A204.1 (cell line): ENCODE measurements at regions not wholly inside any gene's neighbourhood (a gene's known extent, or its start where the extent isn't known, plus 50 kb on each side); places are given as distances from the start of the nearest gene placed in this dataset.
"Not testable (repeated sequence)": the region's sequence is repeated elsewhere in the genome, so short reads cannot be mapped to it uniquely, and the experiment has no call there.

Experiments used
- FAIRE-seq: peaks from 2 replicates; lab custom pipeline; 2012; peaks lifted over from hg19 to GRCh38; lab: Jason Lieb, UNC

DNA sequence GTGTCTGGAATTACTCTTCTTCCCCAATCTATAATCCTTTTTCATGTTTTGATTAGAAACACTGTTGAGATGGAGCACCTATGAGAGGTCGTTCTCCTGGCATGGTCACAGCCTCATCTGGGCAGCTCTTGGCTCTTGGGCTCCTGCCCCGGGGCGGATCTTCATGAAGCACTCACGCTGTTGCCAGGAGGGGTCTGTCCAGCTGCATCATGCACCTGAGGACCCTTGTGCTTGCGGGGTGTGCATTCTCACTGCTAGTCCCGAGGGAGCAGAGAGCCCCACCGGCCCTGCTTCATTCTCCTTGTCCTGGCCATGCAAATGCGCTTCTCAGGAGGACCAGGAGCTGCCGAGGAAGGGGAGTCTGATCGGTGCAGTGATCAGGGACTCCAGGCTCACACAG lies 117.6 kb upstream of the S1PR3 start:
- FAIRE-seq, result no peak

DNA sequence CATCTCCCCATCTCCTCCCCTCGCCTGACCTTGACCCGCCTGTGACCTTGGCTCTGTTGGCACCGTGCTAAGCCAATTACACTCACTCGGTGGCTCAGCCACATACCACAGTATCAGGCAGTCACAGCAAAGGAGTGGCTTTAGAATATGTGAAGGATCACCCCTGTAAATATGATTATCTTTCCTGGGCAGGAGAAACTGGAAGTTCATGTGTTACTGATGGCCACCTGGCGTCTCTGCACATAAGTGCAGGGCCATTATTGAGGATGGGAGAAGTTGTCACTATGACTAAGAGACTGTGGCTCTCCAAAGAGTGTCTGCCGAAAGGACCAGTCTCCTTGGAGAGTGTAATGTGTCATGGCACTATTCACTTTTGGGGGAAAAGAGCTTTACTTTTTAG lies 116.9 kb upstream of the S1PR3 start:
- no peak for FAIRE-seq

DNA sequence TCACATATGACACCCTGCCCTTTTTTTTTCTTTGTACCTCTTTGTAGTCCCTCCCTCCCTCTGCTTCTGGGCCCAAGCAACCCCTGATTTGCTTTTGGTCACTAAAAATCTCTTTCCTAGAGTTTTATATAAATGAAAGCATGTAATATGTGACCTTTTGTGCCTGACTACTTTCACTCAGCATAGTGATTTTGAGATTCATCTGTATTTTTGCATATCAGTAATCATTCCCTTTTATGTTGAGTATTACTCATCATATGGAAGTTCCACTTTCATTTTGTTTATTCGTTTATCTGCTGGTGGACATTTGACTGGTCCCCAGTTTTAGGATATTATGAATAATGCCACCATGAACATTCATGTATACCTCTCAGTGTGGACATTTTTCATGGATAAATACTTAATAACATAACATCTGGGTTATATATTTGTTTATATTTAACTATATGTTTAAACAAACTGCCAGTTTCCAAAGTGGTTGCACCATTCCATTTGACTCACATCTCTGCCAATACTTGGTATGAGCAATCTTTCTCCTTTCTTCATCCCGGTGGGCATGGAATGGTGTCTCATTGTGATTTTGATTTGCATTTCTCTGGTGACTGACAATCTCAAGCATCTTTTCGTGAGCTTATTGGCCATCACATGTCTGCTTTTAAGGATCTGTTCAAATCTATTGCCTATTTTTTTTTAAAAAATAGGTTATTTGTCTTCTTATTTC lies 115.7 kb upstream of the S1PR3 start:
- no peak for FAIRE-seq

DNA sequence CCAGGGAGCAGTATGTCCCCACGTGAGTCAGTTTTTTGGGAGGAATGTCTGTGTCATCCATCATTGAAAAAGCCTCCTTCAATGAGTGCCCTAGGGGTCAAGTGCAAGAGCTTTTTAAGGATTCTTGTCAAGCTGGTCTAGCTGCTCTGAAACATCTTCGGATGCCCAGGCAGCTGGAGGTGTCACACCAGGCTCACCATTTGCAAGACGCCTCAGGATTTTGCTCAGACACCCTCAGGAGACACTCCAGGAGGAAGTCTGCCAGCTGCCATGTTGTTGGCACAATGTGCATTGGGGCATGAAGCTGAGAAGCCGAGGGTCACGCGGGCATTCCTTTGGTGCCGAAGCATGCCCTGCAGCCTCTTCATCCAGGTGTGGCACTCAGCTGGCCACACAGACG lies 111.1 kb upstream of the S1PR3 start:
- no peak for FAIRE-seq

DNA sequence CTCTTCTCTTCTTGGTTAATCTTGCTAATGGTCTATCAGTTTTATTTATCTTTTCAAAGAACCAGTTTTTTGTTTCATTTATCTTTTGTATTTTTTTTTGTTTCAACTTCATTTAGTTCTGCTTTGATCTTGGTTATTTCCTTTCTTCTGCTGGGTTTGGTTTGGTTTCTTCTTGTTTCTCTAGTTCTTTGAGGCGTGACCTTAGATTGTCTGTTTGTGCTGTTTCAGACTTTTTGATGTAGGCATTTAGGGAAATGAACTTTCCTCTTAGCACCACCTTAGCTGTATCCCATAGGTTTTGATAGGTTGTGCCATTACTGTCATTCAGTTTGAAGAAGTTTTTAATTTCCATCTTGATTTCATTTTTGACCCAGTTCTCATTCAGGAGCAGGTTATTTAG lies 107.0 kb upstream of the S1PR3 start:
- FAIRE-seq, result not testable (repeated sequence)

DNA sequence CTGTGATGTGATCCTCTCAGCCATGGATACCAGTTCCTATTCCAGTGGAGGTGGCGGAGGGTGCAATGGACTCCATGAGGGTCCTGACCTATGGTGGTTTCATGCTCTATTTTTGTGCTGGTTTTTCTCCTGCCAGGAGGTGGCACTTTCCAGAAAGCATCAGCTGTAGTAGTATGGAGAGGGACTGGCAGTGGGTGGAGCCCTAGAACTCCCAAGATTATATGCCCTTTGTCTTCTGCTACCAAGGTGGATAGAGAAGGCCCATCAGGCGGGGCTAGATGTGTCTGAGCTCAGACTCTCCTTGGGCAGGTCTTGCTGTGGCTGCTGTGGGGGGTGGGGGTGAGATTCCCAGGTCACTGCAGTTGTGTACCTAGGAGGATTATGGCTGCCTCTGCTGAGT lies 104.5 kb upstream of the S1PR3 start:
- FAIRE-seq, result not testable (repeated sequence)

DNA sequence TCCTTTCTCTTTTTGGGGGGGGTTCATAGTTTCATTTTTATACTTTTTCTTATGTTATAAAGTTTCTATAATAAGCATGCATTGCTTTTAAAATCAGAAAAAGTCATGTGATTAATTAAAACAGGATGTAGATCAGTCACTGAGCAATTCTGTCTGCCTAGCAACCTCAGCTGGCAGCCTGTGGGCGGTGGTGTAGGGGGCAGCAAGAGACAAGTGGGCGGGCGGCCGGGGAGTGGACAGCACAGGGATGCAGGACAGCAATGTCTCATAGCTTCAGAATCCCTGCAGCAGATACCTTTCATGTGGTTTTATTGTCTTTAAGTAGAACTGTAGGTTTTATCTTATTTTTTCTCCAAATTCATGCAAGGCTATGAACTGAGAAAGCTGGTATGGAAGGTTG lies 101.9 kb upstream of the S1PR3 start:
- no peak for FAIRE-seq

DNA sequence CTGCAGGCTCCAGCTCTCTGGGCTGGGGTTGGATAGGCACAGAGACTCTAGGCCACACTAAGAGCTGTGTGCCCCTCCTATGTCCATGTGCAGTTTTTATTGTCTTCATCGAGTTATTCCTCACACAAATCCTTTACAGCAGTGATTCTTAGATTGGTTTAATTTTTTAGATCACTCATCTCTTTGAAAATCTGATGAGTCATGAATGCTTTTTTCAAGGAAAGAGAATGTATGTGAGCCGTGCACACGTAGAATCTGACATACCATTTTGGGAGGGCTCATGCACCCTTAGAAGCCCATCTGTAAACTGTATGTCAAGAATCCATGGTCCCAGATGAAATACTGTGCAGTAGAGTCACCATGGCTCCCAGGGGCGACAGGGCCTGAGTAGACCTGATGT lies 100.7 kb upstream of the S1PR3 start:
- no peak for FAIRE-seq

DNA sequence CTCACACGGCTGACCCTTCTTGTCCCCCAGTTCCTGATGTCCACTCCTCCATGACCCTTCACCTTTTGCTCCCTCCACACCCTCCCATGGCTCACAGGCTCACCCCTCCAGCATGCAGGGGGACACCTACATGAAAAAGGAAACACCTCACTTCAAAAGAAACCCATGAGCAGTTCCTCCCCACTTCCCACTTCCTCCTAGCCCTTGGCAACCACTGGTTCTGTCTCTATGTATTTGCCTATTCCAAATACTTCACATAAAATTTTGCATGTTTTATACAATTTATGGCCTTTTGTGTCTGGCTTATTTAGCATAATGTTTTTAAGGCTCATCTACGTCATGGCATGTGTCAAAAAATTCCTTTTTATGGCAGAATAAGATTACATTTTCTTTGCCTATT lies 100.2 kb upstream of the S1PR3 start:
- no peak for FAIRE-seq

DNA sequence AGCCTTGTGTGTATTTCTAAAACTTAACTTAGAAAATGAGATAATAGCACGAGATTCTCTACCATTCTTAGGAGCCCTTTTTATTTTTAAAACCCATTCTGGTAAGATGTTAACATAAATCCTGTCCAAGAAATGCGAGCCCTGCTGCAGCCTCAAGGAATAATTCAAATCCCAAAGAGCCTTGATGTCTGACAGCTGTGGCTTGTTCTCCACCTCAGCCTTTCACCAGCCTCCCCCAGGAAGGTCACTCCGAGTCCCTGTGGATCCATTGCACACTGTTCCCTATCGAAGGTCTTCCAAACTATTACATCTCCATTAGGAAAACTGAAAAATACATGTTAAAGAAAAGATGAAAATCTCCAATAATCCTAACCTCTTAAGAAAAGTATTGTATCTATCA lies 98.5 kb upstream of the S1PR3 start:
- no peak for FAIRE-seq

DNA sequence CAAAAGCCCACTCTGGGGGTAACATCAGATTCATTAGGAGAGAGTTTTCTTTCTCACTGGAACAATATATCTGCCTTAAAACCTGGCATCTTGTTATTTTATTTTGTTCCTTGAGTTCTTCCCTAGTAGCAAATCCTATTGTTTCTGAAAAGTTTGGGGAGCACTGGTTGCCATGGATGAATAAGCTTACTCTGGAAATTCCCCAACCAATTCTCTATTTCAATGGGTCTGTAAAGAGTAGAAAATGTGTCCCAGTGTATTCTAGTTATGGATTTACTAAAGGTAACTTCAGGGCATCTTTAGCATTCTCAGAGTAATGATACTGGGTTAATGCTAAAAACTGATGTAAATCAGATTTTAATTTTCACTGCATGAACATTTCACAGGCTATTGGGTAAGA lies 94.2 kb upstream of the S1PR3 start:
- FAIRE-seq, result no peak

DNA sequence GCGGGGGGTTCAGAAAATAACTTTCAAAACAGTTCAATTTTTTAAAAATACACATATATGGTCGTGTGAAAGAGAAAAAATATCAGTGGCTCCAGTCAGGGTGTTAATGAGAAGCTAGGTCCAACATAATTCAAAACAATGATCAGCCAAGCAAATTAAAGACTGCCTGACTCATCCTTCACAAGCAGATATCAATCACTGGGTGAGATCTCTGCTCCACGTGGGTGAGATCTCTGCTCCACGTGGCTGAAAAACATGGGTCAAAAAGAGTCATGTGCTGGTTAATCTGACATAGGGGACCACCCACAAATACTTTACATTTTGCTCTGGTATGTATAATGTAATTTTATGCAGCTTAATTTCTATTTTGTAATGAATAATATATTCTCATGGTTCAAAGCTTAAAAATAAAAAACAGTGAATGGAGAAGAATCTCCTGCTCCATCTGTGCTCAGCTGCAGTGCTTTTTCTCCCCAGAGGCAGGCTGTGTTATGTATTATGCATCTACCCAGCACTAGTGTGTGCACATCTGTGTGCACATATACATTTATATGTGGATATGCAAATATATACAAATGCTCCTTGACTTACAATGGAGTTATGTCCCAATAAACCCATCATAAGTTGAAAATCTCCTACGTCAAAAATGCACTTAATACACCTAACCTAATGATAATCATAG lies 93.1 kb upstream of the S1PR3 start:
- FAIRE-seq, result no peak

DNA sequence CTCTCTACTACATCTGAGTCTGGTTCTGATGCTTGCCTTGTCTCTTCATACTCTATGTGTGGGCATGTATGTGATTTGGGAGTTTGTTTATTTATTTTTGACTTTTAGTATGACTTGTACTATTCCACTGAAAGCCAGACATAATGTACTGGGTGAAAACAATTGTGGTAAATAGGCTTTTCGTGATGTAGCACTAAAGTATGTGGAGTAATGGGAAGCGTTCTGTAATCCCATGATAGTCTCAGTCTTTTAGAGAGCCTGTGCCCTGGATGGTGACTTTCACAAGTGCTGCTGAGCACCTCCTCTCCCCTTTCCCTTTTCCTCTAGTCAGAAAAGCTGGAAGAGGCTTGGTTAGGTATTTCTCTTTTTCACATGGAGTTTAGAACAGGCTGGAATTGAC lies 85.8 kb upstream of the S1PR3 start:
- no peak for FAIRE-seq

DNA sequence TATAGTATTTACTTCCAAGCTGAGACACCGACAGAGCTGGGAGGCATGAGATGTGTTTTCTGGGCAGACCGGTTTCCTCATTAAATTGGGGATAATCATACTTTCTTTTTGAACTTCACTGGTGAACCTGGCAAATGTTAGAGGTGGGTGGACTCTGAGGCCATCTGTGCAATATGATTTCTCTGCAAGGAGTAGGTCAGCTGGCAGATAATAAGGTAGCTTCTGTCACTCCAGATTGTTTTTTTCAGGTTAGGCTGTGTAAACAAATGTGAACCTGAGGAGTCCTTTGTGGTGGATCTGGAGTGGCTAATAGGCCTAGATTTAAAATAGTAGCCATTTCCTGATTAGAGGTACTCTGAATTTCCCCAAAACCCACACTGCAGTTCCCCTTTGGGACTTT lies 75.4 kb upstream of the S1PR3 start:
- no peak for FAIRE-seq

DNA sequence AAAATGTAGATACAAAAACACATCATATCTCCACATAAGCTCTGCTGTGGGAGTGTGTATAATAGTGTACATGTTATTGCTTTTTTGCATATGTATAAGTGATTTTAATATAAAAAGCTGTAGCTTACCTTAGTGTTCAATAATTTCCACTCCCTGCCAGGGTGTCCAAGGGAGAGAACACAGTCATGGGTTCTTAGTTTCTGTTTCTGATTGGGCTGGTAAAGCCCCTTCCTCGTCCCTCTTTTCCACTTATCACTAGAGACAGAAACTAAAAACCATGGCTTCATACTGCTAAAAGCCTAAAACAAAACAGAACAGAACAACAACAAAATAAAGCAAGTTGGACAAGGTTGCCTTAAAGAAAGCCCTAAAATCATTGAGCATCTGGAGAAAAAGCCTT lies 74.4 kb upstream of the S1PR3 start:
- FAIRE-seq, result no peak

DNA sequence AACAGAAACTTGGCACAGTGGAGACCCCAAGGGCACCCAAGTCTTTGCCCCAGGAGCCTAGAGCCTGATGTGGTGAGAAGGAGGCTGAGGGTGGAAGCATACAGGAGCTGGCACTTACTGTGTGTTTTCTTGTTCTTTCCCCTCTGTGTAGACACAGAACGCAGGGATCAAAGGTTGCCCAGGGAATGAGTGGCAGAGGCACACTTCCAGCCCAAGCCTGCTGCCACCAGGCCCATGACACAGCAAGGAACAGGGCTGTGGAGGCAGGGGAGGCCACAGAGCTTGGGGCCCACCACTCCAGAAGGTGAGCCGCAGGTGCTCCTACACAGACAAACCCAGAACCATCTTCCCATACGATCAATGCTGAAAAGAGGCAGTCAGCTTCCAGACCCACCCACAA lies 73.9 kb upstream of the S1PR3 start:
- no peak for FAIRE-seq

DNA sequence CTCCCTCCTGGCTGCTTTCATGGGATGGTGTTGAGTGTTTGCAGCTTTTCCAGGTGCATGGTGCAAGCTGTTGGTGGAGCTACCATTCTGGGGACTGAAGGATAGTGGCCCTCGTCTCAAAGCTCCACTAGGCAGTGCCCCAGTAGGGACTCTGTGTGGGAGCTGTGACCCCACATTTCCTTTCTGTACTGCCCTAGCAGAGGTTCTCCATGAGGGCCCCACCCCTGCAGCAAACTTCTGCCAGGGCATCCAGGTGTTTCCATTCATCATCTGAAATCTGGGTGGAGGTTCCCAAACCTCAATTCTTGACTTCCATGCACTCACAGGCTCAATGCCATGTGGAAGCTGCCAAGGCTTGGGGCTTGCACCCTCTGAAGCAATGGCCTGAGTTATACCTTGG lies 72.7 kb upstream of the S1PR3 start:
- not testable (repeated sequence) for FAIRE-seq

DNA sequence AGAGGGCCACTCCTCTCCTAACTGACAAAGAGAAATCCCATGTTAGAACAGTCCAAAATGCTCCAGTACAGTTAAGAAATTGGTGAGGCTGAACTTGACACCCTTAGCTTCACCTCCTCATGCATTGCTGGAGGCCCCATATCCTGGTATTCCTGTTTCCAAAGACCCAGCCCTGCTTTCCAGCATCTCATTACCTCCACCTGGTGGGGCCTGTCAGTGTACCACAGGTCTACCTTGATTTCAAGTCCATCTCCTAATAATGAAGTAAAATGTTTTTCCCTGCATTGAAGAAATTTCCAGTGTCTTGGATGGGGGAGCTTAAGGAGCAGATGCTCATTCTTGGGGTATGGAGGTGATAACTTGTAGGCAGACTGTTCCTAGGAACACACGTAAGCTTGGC lies 70.6 kb upstream of the S1PR3 start:
- FAIRE-seq, result no peak

DNA sequence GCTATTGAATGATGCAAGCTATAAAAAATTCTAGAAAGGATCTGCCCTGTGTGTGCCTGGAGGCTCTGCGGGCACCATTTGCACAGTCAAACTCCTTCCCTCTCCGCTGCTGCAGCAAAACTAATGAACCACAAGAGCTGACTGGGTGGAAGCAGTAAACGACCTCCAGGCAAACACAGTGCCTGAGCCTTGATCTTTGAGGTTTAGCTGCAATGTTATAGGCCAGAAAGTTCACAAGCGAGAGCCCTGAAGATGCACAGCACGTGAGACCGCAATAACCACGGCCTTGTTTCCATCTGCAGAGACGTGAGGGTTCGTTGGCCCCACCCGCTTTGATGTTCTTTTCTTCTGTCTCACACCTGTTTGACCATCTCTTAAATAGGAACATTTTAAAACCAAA lies 69.2 kb upstream of the S1PR3 start:
- no peak for FAIRE-seq

DNA sequence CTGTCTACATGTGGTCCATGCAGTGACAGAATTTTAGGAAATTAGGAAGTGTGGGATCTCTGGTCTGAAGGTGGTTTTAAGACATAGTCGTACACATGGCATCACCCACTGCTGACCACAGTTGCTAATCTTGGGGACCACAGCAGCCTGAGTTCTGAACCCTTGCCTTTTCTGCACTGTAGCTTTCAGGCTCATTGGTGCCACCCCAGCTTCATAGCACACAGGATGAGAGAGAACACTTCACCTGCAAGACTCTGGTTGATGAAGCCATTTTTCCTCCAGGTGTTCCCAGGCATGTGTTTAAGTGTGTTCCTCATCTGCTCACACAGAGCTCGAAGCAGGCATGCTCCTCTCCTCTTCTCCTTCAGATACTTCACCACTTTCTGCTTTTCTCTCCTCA lies 68.2 kb upstream of the S1PR3 start:
- no peak for FAIRE-seq

DNA sequence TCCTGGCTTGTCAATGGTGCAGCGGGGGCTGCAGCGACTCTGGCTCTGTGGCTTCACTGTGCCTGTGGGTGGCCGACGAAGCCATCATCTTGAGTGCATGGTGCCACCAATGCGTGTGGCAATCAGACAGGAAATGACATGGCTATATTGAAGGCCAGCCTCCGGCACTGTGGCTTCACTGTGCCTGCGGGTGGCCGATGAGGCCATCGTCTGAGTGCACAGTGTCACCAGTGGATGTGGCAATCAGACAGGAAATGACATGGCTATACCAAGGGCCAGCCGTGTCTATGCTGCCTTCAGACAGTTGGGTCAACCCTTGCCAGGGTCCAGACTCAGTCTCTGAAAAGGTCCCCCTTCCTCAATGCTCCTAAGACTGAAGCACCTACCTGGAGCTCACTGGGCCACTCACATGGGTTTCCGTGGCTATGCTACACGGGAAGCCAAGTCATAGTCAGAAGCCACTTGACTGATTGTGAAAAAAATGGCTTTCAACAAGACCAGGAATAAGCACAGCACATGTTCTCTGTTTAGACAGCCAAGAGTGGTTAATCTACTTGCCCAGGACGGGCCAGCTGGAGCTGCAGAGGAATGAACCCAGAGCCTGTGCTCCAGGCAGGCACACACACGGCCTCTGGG lies 67.5 kb upstream of the S1PR3 start:
- FAIRE-seq, result no peak

DNA sequence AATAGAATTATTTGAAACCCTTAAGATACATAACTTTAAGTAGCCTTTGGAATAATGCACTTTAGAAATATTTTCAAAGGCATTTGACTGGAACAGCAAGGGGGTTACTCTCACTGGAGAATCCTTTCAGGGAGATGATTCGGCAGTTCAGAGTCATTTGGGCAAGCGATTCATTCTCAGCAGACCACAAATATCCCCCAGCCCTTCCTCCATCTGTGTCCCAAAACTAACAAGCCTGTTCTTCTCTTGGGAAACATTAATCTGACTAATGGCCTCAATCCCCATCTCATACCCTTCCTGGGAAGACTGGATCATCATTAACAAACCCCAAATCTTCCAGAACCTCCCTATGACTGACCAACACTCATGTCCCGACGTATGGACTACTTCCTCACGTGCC lies 65.8 kb upstream of the S1PR3 start:
- FAIRE-seq, result no peak

DNA sequence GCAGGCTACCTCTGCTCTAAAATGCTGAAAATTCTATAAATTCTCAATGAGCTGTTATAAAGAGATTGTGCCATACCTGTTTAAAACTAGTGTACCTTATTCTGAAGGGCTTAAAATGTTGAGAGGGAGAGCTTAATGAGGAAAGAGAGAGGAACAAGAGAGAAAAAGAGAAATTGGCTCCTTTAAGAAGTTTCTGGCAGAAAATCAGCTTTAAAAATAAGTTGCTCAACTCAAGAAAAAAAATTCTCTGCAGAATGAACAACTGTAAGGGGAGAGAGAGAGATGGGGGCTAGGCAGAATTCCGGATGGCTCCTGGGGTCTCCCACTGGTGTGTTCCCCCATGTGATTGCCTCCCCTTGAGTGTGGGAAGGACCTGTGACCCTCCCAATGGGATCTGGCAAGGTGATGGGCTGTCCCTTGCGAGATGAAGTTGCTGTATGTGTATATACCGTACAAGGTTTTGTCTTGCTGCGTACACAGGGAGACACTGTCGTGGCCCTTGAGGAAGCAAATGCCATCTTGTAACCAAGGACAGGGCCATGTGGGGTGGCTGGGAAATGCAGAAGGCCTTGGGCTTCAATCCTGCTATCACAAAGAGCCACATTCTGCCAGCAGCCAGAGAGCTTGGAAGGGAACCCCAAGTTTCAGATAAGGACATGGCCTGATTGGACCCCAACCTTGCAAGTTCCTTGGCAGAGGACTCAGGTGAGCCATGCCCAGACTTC lies 64.3 kb upstream of the S1PR3 start:
- no peak for FAIRE-seq
